H1 (cell line): ENCODE measurements at regions not wholly inside any gene's neighbourhood (a gene's known extent, or its start where the extent isn't known, plus 50 kb on each side); places are given as distances from the start of the nearest gene placed in this dataset.

Experiments
- CTCF ChIA-PET: fragments of 300-600 bp; sonication (Branson Sonifier 250); formaldehyde crosslinking; loops from one replicate; lab custom pipeline; 2021; ENCODE audit not compliant: partially characterized antibody; lab: Charles Lee
- POLR2A ChIA-PET: fragments of 300-600 bp; sonication (Branson Sonifier 250); formaldehyde crosslinking; loops from one replicate; lab custom pipeline; 2021; ENCODE audit warnings: inconsistent platforms; ENCODE audit not compliant: partially characterized antibody; lab: Charles Lee
- DNase-seq, 2 experiments: peaks; one replicate each; pipeline versions ENCODE4 v3.0.0 to v3.0.0-alpha.2; 2010 to 2022; ENCODE audit warnings: low spot score in 2 of 2, low read depth in 1 of 2, mixed read lengths in 1 of 2
- FAIRE-seq: peaks from 2 replicates; lab custom pipeline; 2011; peaks lifted over from hg19 to GRCh38; lab: Jason Lieb, UNC
- H2AFZ ChIP-seq: 2 replicates; pipeline ENCODE4 v1.8.1; 2012; ENCODE audit warnings: low read length, inconsistent platforms
- H2AK5ac ChIP-seq: 2 replicates; pipeline ENCODE4 v1.6.1; 2013; ENCODE audit warnings: low read depth, low read length
- H2BK120ac ChIP-seq: replicated peaks from 2 replicates; pipeline ENCODE3; 2013; ENCODE audit warnings: low read depth, low read length, inconsistent platforms
- H2BK12ac ChIP-seq: 2 replicates; pipeline ENCODE4 v1.6.1; 2013; ENCODE audit warnings: low read depth, low read length
- H2BK15ac ChIP-seq: 2 replicates; pipeline ENCODE4 v1.6.1; 2013; ENCODE audit warnings: low read length
- H2BK20ac ChIP-seq: 2 replicates; pipeline ENCODE4 v1.6.1; 2013; ENCODE audit warnings: low read length
- H2BK5ac ChIP-seq: 2 replicates; pipeline ENCODE4 v1.6.1; 2013; ENCODE audit warnings: low read depth, low read length
- H3K14ac ChIP-seq: 2 replicates; pipeline ENCODE4 v1.6.1; 2013; ENCODE audit warnings: inconsistent platforms; ENCODE audit not compliant: insufficient read length
- H3K18ac ChIP-seq: 2 replicates; pipeline ENCODE4 v1.6.1; 2013; ENCODE audit warnings: low read length; ENCODE audit errors: extremely low read depth
- H3K23ac ChIP-seq: 2 replicates; pipeline ENCODE4 v1.6.1; 2013; ENCODE audit warnings: inconsistent platforms; ENCODE audit not compliant: insufficient read length
- H3K23me2 ChIP-seq: 2 replicates; pipeline ENCODE4 v1.6.1; 2013; ENCODE audit warnings: low read depth, low read length
- H3K27ac ChIP-seq: 2 replicates; pipeline ENCODE4 v1.6.1; 2011; ENCODE audit warnings: low read depth, low read length, inconsistent platforms
- H3K27me3 ChIP-seq, 4 experiments: replicated peaks in 1 of 4; 1 replicate in 1 of 4; 2 replicates in 3 of 4; pipeline versions ENCODE4 v1.6.1 to v1.8.1; 2011 to 2013; ENCODE audit warnings: low read length in 3 of 4, mild to moderate bottlenecking in 3 of 4, inconsistent platforms in 2 of 4, mixed read lengths in 2 of 4, moderate library complexity in 1 of 4; ENCODE audit not compliant: control insufficient read depth in 3 of 4, insufficient read depth in 3 of 4; ENCODE audit errors: extremely low read depth in 1 of 4
- H3K36me3 ChIP-seq, 4 experiments: 2 replicates each; pipeline versions ENCODE4 v1.6.1 to v1.8.1; 2011 to 2013; ENCODE audit warnings: mild to moderate bottlenecking in 4 of 4, low read length in 3 of 4, moderate library complexity in 2 of 4, control low read depth in 1 of 4, inconsistent platforms in 1 of 4; ENCODE audit not compliant: insufficient read depth in 4 of 4, control insufficient read depth in 2 of 4
- H3K4ac ChIP-seq: replicated peaks from 2 replicates; pipeline ENCODE3; 2013; ENCODE audit warnings: low read length, low read depth, mixed read lengths, inconsistent platforms; ENCODE audit not compliant: insufficient read length
- H3K4me1 ChIP-seq, 4 experiments: replicated peaks in 1 of 4; 1 replicate in 1 of 4; 2 replicates in 3 of 4; pipeline versions ENCODE4 v1.6.1 to v1.8.1; 2011 to 2013; ENCODE audit warnings: low read length in 3 of 4, inconsistent platforms in 2 of 4, mixed read lengths in 1 of 4; ENCODE audit not compliant: insufficient read depth in 4 of 4, control insufficient read depth in 3 of 4
- H3K4me2 ChIP-seq, 2 experiments: 2 replicates each; pipeline versions ENCODE4 v1.6.1 to v1.8.1; 2011 to 2013; ENCODE audit warnings: low read depth in 2 of 2, low read length in 2 of 2, control low read depth in 1 of 2, inconsistent platforms in 1 of 2, mild to moderate bottlenecking in 1 of 2; ENCODE audit not compliant: insufficient read depth in 1 of 2
- H3K4me3 ChIP-seq, 4 experiments: fragments of 200-600, 300-600 bp in 1 of 4; sonication (generic), shearing (Covaris generic), sonication (Bioruptor Twin) in 1 of 4; 2 replicates each; pipeline versions ENCODE4 v1.5.1 to v1.8.1; 2011 to 2016; ENCODE audit warnings: low read length in 4 of 4, low read depth in 3 of 4, control low read depth in 2 of 4, inconsistent platforms in 2 of 4, mild to moderate bottlenecking in 2 of 4, mixed read lengths in 1 of 4, moderate library complexity in 1 of 4; ENCODE audit not compliant: insufficient read depth in 2 of 4; ENCODE audit errors: extremely low read depth in 1 of 4
- H3K56ac ChIP-seq: replicated peaks from 2 replicates; pipeline ENCODE3; 2013; ENCODE audit warnings: low read depth, mild to moderate bottlenecking, mixed read lengths, low read length, inconsistent platforms; ENCODE audit not compliant: insufficient read length
- H3K79me1 ChIP-seq: 2 replicates; pipeline ENCODE4 v1.6.1; 2013; ENCODE audit warnings: low read depth, low read length, control low read depth
- H3K79me2 ChIP-seq, 2 experiments: 2 replicates each; pipeline versions ENCODE4 v1.6.1 to v1.8.1; 2012 to 2013; ENCODE audit warnings: low read length in 2 of 2, mild to moderate bottlenecking in 2 of 2, inconsistent platforms in 1 of 2; ENCODE audit not compliant: insufficient read depth in 2 of 2, control insufficient read depth in 1 of 2
- H3K9ac ChIP-seq, 4 experiments: replicated peaks in 1 of 4; 1 replicate in 1 of 4; 2 replicates in 3 of 4; pipeline versions ENCODE4 v1.6.1 to v1.8.1; 2011 to 2013; ENCODE audit warnings: low read depth in 3 of 4, low read length in 3 of 4, control low read depth in 2 of 4, mild to moderate bottlenecking in 2 of 4, moderate library complexity in 2 of 4, inconsistent platforms in 1 of 4; ENCODE audit errors: extremely low read depth in 1 of 4
- H3K9me3 ChIP-seq, 2 experiments: 2 replicates each; pipeline versions ENCODE4 v1.6.1 to v1.8.1; 2012 to 2013; ENCODE audit warnings: mild to moderate bottlenecking in 2 of 2, moderate library complexity in 2 of 2, control low read depth in 1 of 2, inconsistent platforms in 1 of 2, low read depth in 1 of 2, low read length in 1 of 2, mixed read lengths in 1 of 2; ENCODE audit not compliant: insufficient read depth in 2 of 2
- H4K20me1 ChIP-seq, 2 experiments: replicated peaks in 1 of 2; 2 replicates each; pipeline versions ENCODE3 to v1.8.1; 2011 to 2013; ENCODE audit warnings: inconsistent platforms in 2 of 2, low read length in 2 of 2, mild to moderate bottlenecking in 1 of 2; ENCODE audit not compliant: insufficient read depth in 2 of 2, control insufficient read depth in 1 of 2
- H4K5ac ChIP-seq: 2 replicates; pipeline ENCODE4 v1.6.1; 2013; ENCODE audit warnings: low read length, low read depth, mixed read lengths, inconsistent platforms; ENCODE audit not compliant: insufficient read length
- H4K8ac ChIP-seq: 2 replicates; pipeline ENCODE4 v1.8.0; 2013; ENCODE audit warnings: mild to moderate bottlenecking, moderate library complexity, low read length, inconsistent platforms; ENCODE audit not compliant: insufficient read depth; ENCODE audit errors: extremely low read depth
- H4K91ac ChIP-seq: replicated peaks from 2 replicates; pipeline ENCODE3; 2013; ENCODE audit warnings: low read length, mixed read lengths, inconsistent platforms; ENCODE audit not compliant: insufficient read length
- CEBPB ChIP-seq: IDR thresholded peaks from 2 replicates; pipeline ENCODE4 v1.6.1; 2012; ENCODE audit warnings: low read depth, low read length
- E2F6 ChIP-seq: IDR thresholded peaks from 2 replicates; pipeline ENCODE4 v1.6.1; 2012; ENCODE audit warnings: inconsistent platforms
- EZH2 ChIP-seq: fragments of 200-600 bp; sonication (generic); IDR thresholded peaks from 2 replicates; pipeline ENCODE4 v1.7.1; 2012; ENCODE audit warnings: low read depth, mild to moderate bottlenecking, moderate library complexity, low read length, inconsistent platforms; ENCODE audit not compliant: severe bottlenecking
- HDAC2 ChIP-seq, 2 experiments: fragments of 300-600 bp in 1 of 2; sonication (generic) in 1 of 2; IDR thresholded peaks; 2 replicates each; pipeline ENCODE4 v1.6.1; 2011 to 2012; ENCODE audit warnings: low read depth in 2 of 2, low read length in 2 of 2, mild to moderate bottlenecking in 2 of 2, moderate library complexity in 2 of 2, borderline replicate concordance in 1 of 2, inconsistent platforms in 1 of 2
- KDM1A ChIP-seq: fragments of 200-600, 300-600 bp; sonication (generic); IDR thresholded peaks from 2 replicates; pipeline ENCODE4 v1.7.1; 2016; ENCODE audit warnings: mild to moderate bottlenecking, low read length, borderline replicate concordance
- MAFK ChIP-seq: IDR thresholded peaks from 2 replicates; pipeline ENCODE4 v1.6.1; 2012; ENCODE audit warnings: low read depth, mild to moderate bottlenecking, improper control_type of control experiment, low read length
- RBBP5 ChIP-seq: IDR thresholded peaks from 2 replicates; pipeline ENCODE4 v1.7.1; 2012; ENCODE audit warnings: low read depth, mild to moderate bottlenecking, inconsistent platforms, low read length, moderate library complexity, borderline replicate concordance
- RXRA ChIP-seq: IDR thresholded peaks from 2 replicates; pipeline ENCODE4 v1.6.1; 2011; ENCODE audit warnings: low read depth, mild to moderate bottlenecking, low read length, moderate library complexity; ENCODE audit not compliant: insufficient read depth
- SIN3A ChIP-seq, 2 experiments: IDR thresholded peaks in 1 of 2; conservative IDR thresholded peaks in 1 of 2; 2 replicates each; pipeline ENCODE4 v1.6.1; 2011 to 2012; ENCODE audit warnings: low read length in 2 of 2, improper control_type of control experiment in 1 of 2, low read depth in 1 of 2, mild to moderate bottlenecking in 1 of 2
- SRF ChIP-seq: IDR thresholded peaks from 2 replicates; pipeline ENCODE4 v1.6.1; 2011; ENCODE audit warnings: mild to moderate bottlenecking, low read depth, low read length, moderate library complexity
- TBP ChIP-seq: IDR thresholded peaks from 2 replicates; pipeline ENCODE4 v1.6.1; 2011; ENCODE audit warnings: low read depth, low read length, improper control_type of control experiment
- YY1 ChIP-seq: IDR thresholded peaks from 2 replicates; pipeline ENCODE4 v1.6.1; 2011; ENCODE audit warnings: low read depth, mild to moderate bottlenecking, low read length
- WGBS, 2 experiments: shearing (Covaris generic) in 1 of 2; methylation state at CpG; one replicate each; pipeline versions ENCODE4 v1.1.6 to v1.1.7; 2013 to 2015; ENCODE audit warnings: low lambda C conversion rate in 2 of 2, mixed read lengths in 2 of 2, inconsistent platforms in 1 of 2, low coverage in 1 of 2, missing lambda C conversion rate in 1 of 2; ENCODE audit not compliant: insufficient replicate concordance in 2 of 2, insufficient coverage in 1 of 2, insufficient read length in 1 of 2; ENCODE audit errors: extremely low coverage in 1 of 2, missing lambda C conversion rate in 1 of 2; 5-methylcytosine and 5-hydroxymethylcytosine counted together

DNA sequence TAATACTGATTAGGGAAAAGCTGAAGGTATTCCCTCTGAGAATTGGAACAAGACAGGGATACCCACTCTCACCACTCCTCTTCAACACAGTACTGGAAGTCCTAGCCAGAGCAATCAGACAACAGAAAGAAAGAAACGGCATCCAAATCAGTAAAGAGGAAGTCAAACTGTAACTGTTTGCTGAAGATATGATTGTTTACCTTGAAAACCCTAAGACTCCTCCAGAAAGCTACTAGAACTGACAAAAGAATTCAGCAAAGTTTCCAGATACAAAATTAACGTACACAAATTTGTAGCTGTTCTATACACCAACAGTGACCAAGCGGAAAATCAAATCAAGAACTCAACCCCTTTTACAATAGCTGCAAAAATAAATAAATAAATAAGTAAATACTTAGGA, 78.6 kb downstream of the EXTL2 start:
- no peak overlapping the region for H2BK20ac ChIP-seq
- no peaks in the 10 kb centered on the region for H3K27me3 ChIP-seq
- no peak overlapping the region for H3K4me3 ChIP-seq
- H3K56ac ChIP-seq = no peak overlapping the region
- H2BK15ac ChIP-seq = no peak overlapping the region
- H3K79me1 ChIP-seq = no peaks in the 10 kb centered on the region
- ChIA-PET CTCF (no interaction called here), POLR2A (no interaction called here)
- no peak overlapping the region for H2BK12ac ChIP-seq
- no peaks in the 10 kb centered on the region for H3K23me2 ChIP-seq
- peaks cover 0 to 4% (median 1%) of the 10 kb centered on the region in 4 experiments; a peak in 4 of 7 replicates for H3K4me1 ChIP-seq
- no peak for FAIRE-seq
- H3K9ac ChIP-seq = no peak overlapping the region
- no peak overlapping the region for H3K27ac ChIP-seq
- no peak overlapping the region for H4K5ac ChIP-seq
- H4K8ac ChIP-seq = no peak overlapping the region
- no peaks in the 10 kb centered on the region for H3K79me2 ChIP-seq
- H3K23ac ChIP-seq = no peak overlapping the region
- H2AFZ ChIP-seq = no peak overlapping the region
- H2BK120ac ChIP-seq = no peak overlapping the region
- 93% methylated on average over 3 of the region's 3 CpGs; no CpG with 5 or more reads in 1 of the 2 experiments for WGBS, 2 experiments
- no peak overlapping the region for H3K18ac ChIP-seq
- H3K4me2 ChIP-seq = no peak overlapping the region
- no peak overlapping the region for H3K4ac ChIP-seq
- TF ChIP-seq HDAC2 (IDR thresholded peaks at IDR 0.05; ENCODE audit: borderline replicate concordance in 1 of 2, low read depth in 2 of 2, low read length in 2 of 2) = no peak
- no peak for TF ChIP-seq TBP
- TF ChIP-seq SIN3A (conservative IDR thresholded peaks at IDR 0.05 in 1 of 2, IDR thresholded peaks at IDR 0.05 in 1 of 2; ENCODE audit: low read depth in 1 of 2, low read length in 2 of 2) = no peak
- no peak for TF ChIP-seq RXRA
- TF ChIP-seq E2F6 = no peak
- no peak for TF ChIP-seq RBBP5
- no peak for TF ChIP-seq EZH2
- no peak for TF ChIP-seq MAFK
- TF ChIP-seq KDM1A = no peak
- no peak for TF ChIP-seq YY1
- TF ChIP-seq CEBPB = no peak
- TF ChIP-seq SRF = no peak
- H4K20me1 ChIP-seq = no peaks in the 10 kb centered on the region
- H3K36me3 ChIP-seq = no peaks in the 10 kb centered on the region
- H2BK5ac ChIP-seq = no peak overlapping the region
- H3K14ac ChIP-seq = no peak overlapping the region
- no peak overlapping the region for H4K91ac ChIP-seq
- DNase-seq = no peak
- no peak overlapping the region for H2AK5ac ChIP-seq
- H3K9me3 ChIP-seq = no peaks in the 10 kb centered on the region
